Liver (tissue), 7 donors: ENCODE measurements at regions not wholly inside any gene's neighbourhood (a gene's known extent, or its start where the extent isn't known, plus 50 kb on each side); places are given as distances from the start of the nearest gene placed in this dataset.

Experiments
- DNase-seq: peaks from one replicate; pipeline ENCODE4 v3.0.0-alpha.2; 2017; ENCODE audit warnings: low spot score
- H3K27ac ChIP-seq, 2 donors: one replicate each; pipeline ENCODE4 v1.7.0; 2013; ENCODE audit warnings: inconsistent platforms in 2 of 2, low read length in 2 of 2, control low read depth in 1 of 2, low read depth in 1 of 2, mild to moderate bottlenecking in 1 of 2
- H3K27me3 ChIP-seq, 4 donors: one replicate each; pipeline versions ENCODE4 v1.6.1 to v1.7.0; 2013; ENCODE audit warnings: low read length in 3 of 4, inconsistent platforms in 1 of 4, mild to moderate bottlenecking in 1 of 4, moderate library complexity in 1 of 4; ENCODE audit not compliant: control insufficient read depth in 4 of 4, insufficient read depth in 4 of 4
- H3K36me3 ChIP-seq, 4 donors: one replicate each; pipeline versions ENCODE4 v1.6.1 to v1.7.0; 2013; ENCODE audit warnings: low read length in 3 of 4, mild to moderate bottlenecking in 3 of 4, low read depth in 1 of 4, moderate library complexity in 1 of 4; ENCODE audit not compliant: control insufficient read depth in 4 of 4, insufficient read depth in 3 of 4
- H3K4me1 ChIP-seq, 4 donors: one replicate each; pipeline versions ENCODE4 v1.6.1 to v1.7.0; 2013; ENCODE audit warnings: low read length in 3 of 4, mild to moderate bottlenecking in 3 of 4, moderate library complexity in 1 of 4; ENCODE audit not compliant: control insufficient read depth in 4 of 4, insufficient read depth in 4 of 4
- H3K4me3 ChIP-seq, 3 donors: one replicate each; pipeline versions ENCODE4 v1.6.1 to v1.7.0; 2013; ENCODE audit warnings: low read length in 3 of 3, control low read depth in 1 of 3, low read depth in 1 of 3, mild to moderate bottlenecking in 1 of 3
- H3K9ac ChIP-seq, 2 donors: one replicate each; pipeline ENCODE4 v1.7.0; 2013; ENCODE audit warnings: low read length in 2 of 2, mild to moderate bottlenecking in 2 of 2, moderate library complexity in 2 of 2, control low read depth in 1 of 2, low read depth in 1 of 2
- H3K9me3 ChIP-seq, 4 donors: one replicate each; pipeline versions ENCODE4 v1.6.1 to v1.7.0; 2013; ENCODE audit warnings: low read length in 3 of 4; ENCODE audit not compliant: control insufficient read depth in 4 of 4
- EGR1 ChIP-seq, 2 donors: IDR thresholded peaks; 2 replicates each; pipeline ENCODE4 v1.6.1; 2016 to 2018; ENCODE audit warnings: antibody characterized with exemption in 2 of 2, low read depth in 2 of 2
- FOXA1 ChIP-seq: IDR thresholded peaks from 2 replicates; pipeline ENCODE4 v1.6.1; 2016; ENCODE audit warnings: antibody characterized with exemption
- FOXA2 ChIP-seq: IDR thresholded peaks from 2 replicates; pipeline ENCODE4 v1.6.1; 2016; ENCODE audit warnings: antibody characterized with exemption
- GABPA ChIP-seq, 2 donors: IDR thresholded peaks in 1 of 2; conservative IDR thresholded peaks in 1 of 2; 2 replicates each; pipeline ENCODE4 v1.6.1; 2016; ENCODE audit warnings: antibody characterized with exemption in 2 of 2, mild to moderate bottlenecking in 1 of 2, moderate library complexity in 1 of 2
- HNF4A ChIP-seq, 2 donors: conservative IDR thresholded peaks; 2 replicates each; pipeline ENCODE4 v1.6.1; 2016; ENCODE audit warnings: antibody characterized with exemption in 2 of 2, mild to moderate bottlenecking in 2 of 2
- HNF4G ChIP-seq: IDR thresholded peaks from 2 replicates; pipeline ENCODE4 v1.6.1; 2016; ENCODE audit warnings: antibody characterized with exemption
- JUND ChIP-seq, 2 donors: IDR thresholded peaks; 2 replicates each; pipeline ENCODE4 v1.6.1; 2016; ENCODE audit warnings: antibody characterized with exemption in 2 of 2
- NR2F2 ChIP-seq: IDR thresholded peaks from 2 replicates; pipeline ENCODE4 v1.6.1; 2016; ENCODE audit warnings: antibody characterized with exemption
- RAD21 ChIP-seq, 2 donors: IDR thresholded peaks; 2 replicates each; pipeline ENCODE4 v1.6.1; 2016; ENCODE audit warnings: antibody characterized with exemption in 2 of 2, mild to moderate bottlenecking in 2 of 2
- RXRA ChIP-seq, 2 donors: IDR thresholded peaks; 2 replicates each; pipeline ENCODE4 v1.6.1; 2017 to 2018; ENCODE audit warnings: antibody characterized with exemption in 2 of 2, mild to moderate bottlenecking in 1 of 2
- SP1 ChIP-seq: IDR thresholded peaks from 2 replicates; pipeline ENCODE4 v1.6.1; 2018; ENCODE audit warnings: antibody characterized with exemption, mild to moderate bottlenecking
- TAF1 ChIP-seq: conservative IDR thresholded peaks from 2 replicates; pipeline ENCODE4 v1.6.1; 2016; ENCODE audit warnings: antibody characterized with exemption, mild to moderate bottlenecking
- YY1 ChIP-seq: IDR thresholded peaks from 2 replicates; pipeline ENCODE4 v1.6.1; 2016; ENCODE audit warnings: antibody characterized with exemption, mild to moderate bottlenecking
- WGBS: extraction: QIAGEN DNeasy Blood & Tissue Kit; methylation state at CpG from one replicate; pipeline ENCODE4 v1.1.7; 2013; 5-methylcytosine and 5-hydroxymethylcytosine counted together
- TF ChIP-seq, protein P1 (sequence below): IDR thresholded peaks from 2 replicates; pipeline ENCODE4 v1.6.1; 2016; ENCODE audit warnings: antibody characterized with exemption
- TF ChIP-seq, protein P2 (sequence below): IDR thresholded peaks from 2 replicates; pipeline ENCODE4 v1.6.1; 2016; ENCODE audit warnings: antibody characterized with exemption, mild to moderate bottlenecking
- TF ChIP-seq, protein P3 (sequence below): IDR thresholded peaks from 2 replicates; pipeline ENCODE4 v1.6.1; 2016; ENCODE audit warnings: antibody characterized with exemption
- TF ChIP-seq, protein P4 (sequence below): IDR thresholded peaks from 2 replicates; pipeline ENCODE4 v1.6.1; 2016; ENCODE audit warnings: antibody characterized with exemption
- donor health status: healthy.
- donor health status: healthy.
- donor health status: healthy.
- donor health status: healthy.

DNA sequence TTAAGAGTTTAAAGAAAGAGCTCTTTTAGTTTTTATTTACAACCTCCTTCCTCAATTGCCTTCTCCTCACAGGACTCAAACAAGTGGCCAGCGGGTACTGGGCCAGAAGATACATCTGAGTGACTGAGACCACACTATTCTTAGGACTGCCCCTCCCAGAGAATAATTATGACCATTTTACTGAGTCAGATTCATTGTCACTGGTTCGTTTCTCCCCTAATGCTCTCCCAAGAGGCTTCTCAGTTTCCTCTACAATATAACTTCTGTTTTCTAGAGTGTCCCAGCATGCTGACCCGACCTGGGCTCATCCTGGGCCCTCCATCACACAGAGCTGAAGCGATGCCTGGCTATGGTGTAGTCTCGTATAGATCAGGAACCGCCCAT lies 279.9 kb downstream of the CD83 start (continued):
- TF ChIP-seq HNF4G: no peak
- TF ChIP-seq RXRA (IDR thresholded peaks at IDR 0.05): no peak
- TF ChIP-seq, protein P1, sequence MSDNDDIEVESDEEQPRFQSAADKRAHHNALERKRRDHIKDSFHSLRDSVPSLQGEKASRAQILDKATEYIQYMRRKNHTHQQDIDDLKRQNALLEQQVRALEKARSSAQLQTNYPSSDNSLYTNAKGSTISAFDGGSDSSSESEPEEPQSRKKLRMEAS: no peak
- TF ChIP-seq FOXA1: no peak

DNA sequence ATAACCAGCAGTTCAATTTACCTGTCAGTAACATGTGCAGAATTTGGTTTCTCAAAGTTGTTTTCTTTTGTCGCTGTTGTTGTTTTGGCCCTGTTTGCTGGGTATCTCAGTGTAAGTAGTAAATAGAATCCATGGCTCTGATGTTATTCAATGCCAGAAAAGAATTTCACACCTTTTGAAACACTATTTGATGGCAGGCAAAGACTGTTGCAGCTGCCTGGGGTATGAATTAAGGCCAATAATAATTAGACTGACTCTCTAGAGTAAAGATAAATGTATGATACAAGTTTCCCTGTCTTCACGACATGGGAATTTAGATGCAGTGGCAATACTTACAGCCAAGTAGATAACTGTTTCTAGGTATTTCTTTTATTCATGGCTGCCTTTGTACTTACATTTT lies 281.4 kb downstream of the CD83 start:
- DNase-seq: no peak
- H3K9me3 ChIP-seq: no peaks in the 10 kb centered on the region
- no peaks in the 10 kb centered on the region for H3K27me3 ChIP-seq
- WGBS: 90% methylated on average over 2 of the region's 2 CpGs
- no peak overlapping the region for H3K27ac ChIP-seq
- no peak for TF ChIP-seq HNF4G
- no peak for TF ChIP-seq HNF4A (conservative IDR thresholded peaks at IDR 0.05)
- TF ChIP-seq SP1: no peak
- TF ChIP-seq RXRA (IDR thresholded peaks at IDR 0.05): no peak
- TF ChIP-seq TAF1: no peak
- no peak for TF ChIP-seq GABPA (IDR thresholded peaks at IDR 0.05 in 1 of 2, conservative IDR thresholded peaks at IDR 0.05 in 1 of 2)
- TF ChIP-seq, protein P2, sequence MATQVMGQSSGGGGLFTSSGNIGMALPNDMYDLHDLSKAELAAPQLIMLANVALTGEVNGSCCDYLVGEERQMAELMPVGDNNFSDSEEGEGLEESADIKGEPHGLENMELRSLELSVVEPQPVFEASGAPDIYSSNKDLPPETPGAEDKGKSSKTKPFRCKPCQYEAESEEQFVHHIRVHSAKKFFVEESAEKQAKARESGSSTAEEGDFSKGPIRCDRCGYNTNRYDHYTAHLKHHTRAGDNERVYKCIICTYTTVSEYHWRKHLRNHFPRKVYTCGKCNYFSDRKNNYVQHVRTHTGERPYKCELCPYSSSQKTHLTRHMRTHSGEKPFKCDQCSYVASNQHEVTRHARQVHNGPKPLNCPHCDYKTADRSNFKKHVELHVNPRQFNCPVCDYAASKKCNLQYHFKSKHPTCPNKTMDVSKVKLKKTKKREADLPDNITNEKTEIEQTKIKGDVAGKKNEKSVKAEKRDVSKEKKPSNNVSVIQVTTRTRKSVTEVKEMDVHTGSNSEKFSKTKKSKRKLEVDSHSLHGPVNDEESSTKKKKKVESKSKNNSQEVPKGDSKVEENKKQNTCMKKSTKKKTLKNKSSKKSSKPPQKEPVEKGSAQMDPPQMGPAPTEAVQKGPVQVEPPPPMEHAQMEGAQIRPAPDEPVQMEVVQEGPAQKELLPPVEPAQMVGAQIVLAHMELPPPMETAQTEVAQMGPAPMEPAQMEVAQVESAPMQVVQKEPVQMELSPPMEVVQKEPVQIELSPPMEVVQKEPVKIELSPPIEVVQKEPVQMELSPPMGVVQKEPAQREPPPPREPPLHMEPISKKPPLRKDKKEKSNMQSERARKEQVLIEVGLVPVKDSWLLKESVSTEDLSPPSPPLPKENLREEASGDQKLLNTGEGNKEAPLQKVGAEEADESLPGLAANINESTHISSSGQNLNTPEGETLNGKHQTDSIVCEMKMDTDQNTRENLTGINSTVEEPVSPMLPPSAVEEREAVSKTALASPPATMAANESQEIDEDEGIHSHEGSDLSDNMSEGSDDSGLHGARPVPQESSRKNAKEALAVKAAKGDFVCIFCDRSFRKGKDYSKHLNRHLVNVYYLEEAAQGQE: no peak
- TF ChIP-seq FOXA1: no peak
- TF ChIP-seq NR2F2: no peak
- no peak for TF ChIP-seq FOXA2
- TF ChIP-seq YY1: no peak
- TF ChIP-seq, protein P3, sequence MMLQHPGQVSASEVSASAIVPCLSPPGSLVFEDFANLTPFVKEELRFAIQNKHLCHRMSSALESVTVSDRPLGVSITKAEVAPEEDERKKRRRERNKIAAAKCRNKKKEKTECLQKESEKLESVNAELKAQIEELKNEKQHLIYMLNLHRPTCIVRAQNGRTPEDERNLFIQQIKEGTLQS: no peak
- H3K4me3 ChIP-seq: no peak overlapping the region
- H3K9ac ChIP-seq: no peak overlapping the region
- H3K36me3 ChIP-seq: no peaks in the 10 kb centered on the region
- peaks cover 0 to 5% (median 2%) of the 10 kb centered on the region in 4 donors for H3K4me1 ChIP-seq

DNA sequence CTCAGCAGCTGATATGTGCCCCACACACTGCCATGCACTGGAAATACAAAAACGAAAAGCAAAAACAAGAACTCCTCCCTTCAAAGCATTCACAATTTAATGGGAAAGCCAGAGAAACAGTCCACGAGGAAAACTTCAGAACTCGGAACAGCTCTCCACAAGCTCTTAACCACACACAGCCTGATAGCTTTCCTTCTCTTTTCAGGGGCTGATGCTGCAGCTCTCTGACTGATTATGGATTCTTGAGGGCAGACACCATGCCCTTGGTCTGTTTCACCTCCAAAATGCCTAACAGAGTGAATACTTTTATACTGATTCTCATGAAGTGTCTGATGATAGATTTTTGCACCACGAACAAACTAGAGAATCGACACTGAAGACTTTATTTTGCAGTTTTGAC lies 282.1 kb downstream of the CD83 start:
- Histone ChIP-seq H3K4me1 (no peaks in the 10 kb centered on the region), H3K36me3 (no peaks in the 10 kb centered on the region), H3K4me3 (no peak overlapping the region), H3K27ac (no peak overlapping the region), H3K27me3 (no peaks in the 10 kb centered on the region), H3K9me3 (no peaks in the 10 kb centered on the region), H3K9ac (no peak overlapping the region)
- DNase-seq: no peak
- no peak for TF ChIP-seq SP1
- TF ChIP-seq RXRA (IDR thresholded peaks at IDR 0.05): no peak
- TF ChIP-seq, protein P2: no peak
- TF ChIP-seq, protein P3: no peak
- TF ChIP-seq RAD21 (IDR thresholded peaks at IDR 0.05): no peak
- TF ChIP-seq EGR1 (IDR thresholded peaks at IDR 0.05; ENCODE audit: low read depth in 2 of 2): no peak
- no peak for TF ChIP-seq JUND (IDR thresholded peaks at IDR 0.05)
- TF ChIP-seq, protein P4, sequence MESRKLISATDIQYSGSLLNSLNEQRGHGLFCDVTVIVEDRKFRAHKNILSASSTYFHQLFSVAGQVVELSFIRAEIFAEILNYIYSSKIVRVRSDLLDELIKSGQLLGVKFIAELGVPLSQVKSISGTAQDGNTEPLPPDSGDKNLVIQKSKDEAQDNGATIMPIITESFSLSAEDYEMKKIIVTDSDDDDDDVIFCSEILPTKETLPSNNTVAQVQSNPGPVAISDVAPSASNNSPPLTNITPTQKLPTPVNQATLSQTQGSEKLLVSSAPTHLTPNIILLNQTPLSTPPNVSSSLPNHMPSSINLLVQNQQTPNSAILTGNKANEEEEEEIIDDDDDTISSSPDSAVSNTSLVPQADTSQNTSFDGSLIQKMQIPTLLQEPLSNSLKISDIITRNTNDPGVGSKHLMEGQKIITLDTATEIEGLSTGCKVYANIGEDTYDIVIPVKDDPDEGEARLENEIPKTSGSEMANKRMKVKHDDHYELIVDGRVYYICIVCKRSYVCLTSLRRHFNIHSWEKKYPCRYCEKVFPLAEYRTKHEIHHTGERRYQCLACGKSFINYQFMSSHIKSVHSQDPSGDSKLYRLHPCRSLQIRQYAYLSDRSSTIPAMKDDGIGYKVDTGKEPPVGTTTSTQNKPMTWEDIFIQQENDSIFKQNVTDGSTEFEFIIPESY: no peak
- TF ChIP-seq YY1: no peak
- WGBS: 91% methylated on average over 5 of the region's 5 CpGs
